ENCODE measurements at regions not wholly inside any gene's neighbourhood (a gene's known extent, or its start where the extent isn't known, plus 50 kb on each side); places are given as distances from the start of the nearest gene placed in this dataset.

GRCh38 chr20:10724449-10725173, 50.8 kb upstream of the JAG1 start:
- no peak overlapping the region for H3K27ac ChIP-seq (replicated peaks; ENCODE audit: low read length)
- H2BK5ac ChIP-seq (ENCODE audit: low read length): no peak overlapping the region
- DNase-seq (ENCODE audit: low spot score): no peak
- peaks cover 0 to 9% of the 10 kb centered on the region in 2 donors for H3K9me3 ChIP-seq (replicated peaks in 1 of 2; ENCODE audit: control insufficient read depth in 2 of 2, insufficient read depth in 1 of 2, low read depth in 1 of 2, low read length in 2 of 2)
- no peak overlapping the region for H2BK12ac ChIP-seq (ENCODE audit: low read length)
- no peak overlapping the region for H3K14ac ChIP-seq (ENCODE audit: low read length)
- no peak overlapping the region for H3K23ac ChIP-seq (ENCODE audit: low read depth, low read length, poor library complexity)
- H3K4me2 ChIP-seq (ENCODE audit: insufficient read depth, low read length, poor library complexity, severe bottlenecking): no peak overlapping the region
- H3K36me3 ChIP-seq (replicated peaks in 1 of 2; ENCODE audit: control insufficient read depth in 2 of 2, insufficient read depth in 2 of 2, low read length in 2 of 2): no peaks in the 10 kb centered on the region
- H3K79me1 ChIP-seq (ENCODE audit: low read depth, low read length): no peaks in the 10 kb centered on the region
- no peak overlapping the region for H3K18ac ChIP-seq (ENCODE audit: low read length)
- H2AK5ac ChIP-seq (ENCODE audit: low read depth, low read length): no peak overlapping the region
- no CpG with 5 or more reads among the region's 6 CpGs for WGBS, 2 donors (ENCODE audit: extremely low coverage in 2 of 2, insufficient read length in 2 of 2, insufficient replicate concordance in 1 of 2)
- H3K9ac ChIP-seq (ENCODE audit: low read depth, low read length, poor library complexity): no peak overlapping the region
- no peaks in the 10 kb centered on the region for H3K4me1 ChIP-seq (ENCODE audit: control insufficient read depth in 2 of 2, insufficient read depth in 1 of 2, low read depth in 1 of 2, low read length in 2 of 2)
- H4K8ac ChIP-seq (ENCODE audit: low read depth, low read length): no peak overlapping the region
- no peak overlapping the region for H2AFZ ChIP-seq (ENCODE audit: low read length)
- no peak overlapping the region for H2BK120ac ChIP-seq (ENCODE audit: low read depth, low read length)
- no peak overlapping the region for H4K91ac ChIP-seq (ENCODE audit: low read depth, low read length, poor library complexity)
- no peak overlapping the region for H3K4me3 ChIP-seq (ENCODE audit: low read length in 2 of 2)
- H2BK15ac ChIP-seq (ENCODE audit: low read length): no peak overlapping the region
- H3K27me3 ChIP-seq (ENCODE audit: control insufficient read depth in 3 of 3, insufficient read depth in 3 of 3, low read depth in 1 of 3, low read length in 3 of 3): no peaks in the 10 kb centered on the region
- H3K4ac ChIP-seq (ENCODE audit: low read length): no peak overlapping the region

GRCh38 chr20:10728873-10729670, 55.3 kb upstream of the JAG1 start:
- Histone ChIP-seq H2BK120ac (ENCODE audit: low read depth, low read length) (no peak overlapping the region), H3K9me3 (replicated peaks in 1 of 2; ENCODE audit: control insufficient read depth in 2 of 2, insufficient read depth in 1 of 2, low read depth in 1 of 2, low read length in 2 of 2) (peaks cover 3 to 12% of the 10 kb centered on the region in 2 donors), H2BK5ac (ENCODE audit: low read length) (no peak overlapping the region), H3K36me3 (replicated peaks in 1 of 2; ENCODE audit: control insufficient read depth in 2 of 2, insufficient read depth in 2 of 2, low read length in 2 of 2) (no peaks in the 10 kb centered on the region), H3K14ac (ENCODE audit: low read length) (no peak overlapping the region), H3K27ac (replicated peaks; ENCODE audit: low read length) (no peak overlapping the region), H3K23ac (ENCODE audit: low read depth, low read length, poor library complexity) (no peak overlapping the region), H2AFZ (ENCODE audit: low read length) (no peak overlapping the region), H3K9ac (ENCODE audit: low read depth, low read length, poor library complexity) (no peak overlapping the region), H3K4ac (ENCODE audit: low read length) (no peak overlapping the region), H3K4me1 (ENCODE audit: control insufficient read depth in 2 of 2, insufficient read depth in 1 of 2, low read depth in 1 of 2, low read length in 2 of 2) (no peaks in the 10 kb centered on the region), H3K79me1 (ENCODE audit: low read depth, low read length) (no peaks in the 10 kb centered on the region), H3K27me3 (ENCODE audit: control insufficient read depth in 3 of 3, insufficient read depth in 3 of 3, low read depth in 1 of 3, low read length in 3 of 3) (no peaks in the 10 kb centered on the region), H3K4me3 (ENCODE audit: low read length in 2 of 2) (no peak overlapping the region), H3K4me2 (ENCODE audit: insufficient read depth, low read length, poor library complexity, severe bottlenecking) (no peak overlapping the region), H3K18ac (ENCODE audit: low read length) (no peak overlapping the region), H4K91ac (ENCODE audit: low read depth, low read length, poor library complexity) (no peak overlapping the region), H2BK15ac (ENCODE audit: low read length) (no peak overlapping the region), H4K8ac (ENCODE audit: low read depth, low read length) (no peak overlapping the region), H2BK12ac (ENCODE audit: low read length) (no peak overlapping the region), H2AK5ac (ENCODE audit: low read depth, low read length) (no peak overlapping the region)
- no CpG with 5 or more reads among the region's 8 CpGs for WGBS, 2 donors (ENCODE audit: extremely low coverage in 2 of 2, insufficient read length in 2 of 2, insufficient replicate concordance in 1 of 2)
- DNase-seq (ENCODE audit: low spot score): no peak

DNA sequence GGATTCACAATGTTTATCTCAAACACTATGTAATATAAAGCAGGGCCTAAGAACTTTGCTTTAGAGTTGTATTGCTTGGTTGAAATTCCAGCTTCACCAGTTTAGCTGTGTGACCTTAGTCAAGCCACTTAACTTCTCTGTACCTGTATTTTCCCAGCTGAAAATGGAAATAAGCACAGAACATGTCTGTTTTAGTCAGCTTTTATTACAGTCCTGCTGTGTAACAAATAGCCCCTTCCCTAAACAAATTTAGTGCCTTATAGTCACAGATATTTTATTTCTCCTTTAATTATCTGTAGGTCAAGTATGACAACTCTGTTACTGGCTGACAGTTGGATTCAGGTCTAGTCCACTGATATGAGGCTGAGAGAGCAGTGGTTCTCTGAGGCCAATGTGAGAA, 56.0 kb upstream of the JAG1 start:
- no peak overlapping the region for H3K14ac ChIP-seq (ENCODE audit: low read length)
- no peaks in the 10 kb centered on the region for H3K27me3 ChIP-seq (ENCODE audit: control insufficient read depth in 3 of 3, insufficient read depth in 3 of 3, low read depth in 1 of 3, low read length in 3 of 3)
- H3K4me2 ChIP-seq (ENCODE audit: insufficient read depth, low read length, poor library complexity, severe bottlenecking): no peak overlapping the region

GRCh38 chr20:10730629-10731183, 56.9 kb upstream of the JAG1 start:
- Histone ChIP-seq H3K18ac (ENCODE audit: low read length) (no peak overlapping the region), H3K36me3 (replicated peaks in 1 of 2; ENCODE audit: control insufficient read depth in 2 of 2, insufficient read depth in 2 of 2, low read length in 2 of 2) (no peaks in the 10 kb centered on the region), H3K4me1 (ENCODE audit: control insufficient read depth in 2 of 2, insufficient read depth in 1 of 2, low read depth in 1 of 2, low read length in 2 of 2) (no peaks in the 10 kb centered on the region), H2BK12ac (ENCODE audit: low read length) (no peak overlapping the region), H2BK120ac (ENCODE audit: low read depth, low read length) (no peak overlapping the region), H3K23ac (ENCODE audit: low read depth, low read length, poor library complexity) (no peak overlapping the region), H2BK15ac (ENCODE audit: low read length) (no peak overlapping the region), H3K4me3 (ENCODE audit: low read length in 2 of 2) (no peak overlapping the region), H2AK5ac (ENCODE audit: low read depth, low read length) (no peak overlapping the region), H2AFZ (ENCODE audit: low read length) (no peak overlapping the region), H3K27ac (replicated peaks; ENCODE audit: low read length) (no peak overlapping the region), H3K14ac (ENCODE audit: low read length) (no peak overlapping the region), H3K4me2 (ENCODE audit: insufficient read depth, low read length, poor library complexity, severe bottlenecking) (no peak overlapping the region), H2BK5ac (ENCODE audit: low read length) (no peak overlapping the region), H4K8ac (ENCODE audit: low read depth, low read length) (no peak overlapping the region), H3K4ac (ENCODE audit: low read length) (no peak overlapping the region), H3K79me1 (ENCODE audit: low read depth, low read length) (no peaks in the 10 kb centered on the region), H3K27me3 (ENCODE audit: control insufficient read depth in 3 of 3, insufficient read depth in 3 of 3, low read depth in 1 of 3, low read length in 3 of 3) (no peaks in the 10 kb centered on the region), H4K91ac (ENCODE audit: low read depth, low read length, poor library complexity) (no peak overlapping the region), H3K9ac (ENCODE audit: low read depth, low read length, poor library complexity) (no peak overlapping the region), H3K9me3 (replicated peaks in 1 of 2; ENCODE audit: control insufficient read depth in 2 of 2, insufficient read depth in 1 of 2, low read depth in 1 of 2, low read length in 2 of 2) (peaks cover 3 to 12% of the 10 kb centered on the region in 2 donors)
- WGBS, 2 donors (ENCODE audit: extremely low coverage in 2 of 2, insufficient read length in 2 of 2, insufficient replicate concordance in 1 of 2): 100% methylated on average over 1 of the region's 1 CpG; no CpG with 5 or more reads in 1 of the 2 donors
- no peak for DNase-seq (ENCODE audit: low spot score)

More for the DNA sequence above, 56.0 kb upstream of the JAG1 start:
- H2BK15ac ChIP-seq (ENCODE audit: low read length): no peak overlapping the region
- peaks cover 3 to 12% of the 10 kb centered on the region in 2 donors for H3K9me3 ChIP-seq (replicated peaks in 1 of 2; ENCODE audit: control insufficient read depth in 2 of 2, insufficient read depth in 1 of 2, low read depth in 1 of 2, low read length in 2 of 2)
- H3K18ac ChIP-seq (ENCODE audit: low read length): no peak overlapping the region
- no peak overlapping the region for H2AK5ac ChIP-seq (ENCODE audit: low read depth, low read length)
- no peak overlapping the region for H3K9ac ChIP-seq (ENCODE audit: low read depth, low read length, poor library complexity)
- no peak overlapping the region for H4K8ac ChIP-seq (ENCODE audit: low read depth, low read length)
- H3K4me1 ChIP-seq (ENCODE audit: control insufficient read depth in 2 of 2, insufficient read depth in 1 of 2, low read depth in 1 of 2, low read length in 2 of 2): no peaks in the 10 kb centered on the region
- H2BK12ac ChIP-seq (ENCODE audit: low read length): no peak overlapping the region
- H4K91ac ChIP-seq (ENCODE audit: low read depth, low read length, poor library complexity): no peak overlapping the region
- no peak overlapping the region for H3K27ac ChIP-seq (replicated peaks; ENCODE audit: low read length)
- no peak overlapping the region for H2BK120ac ChIP-seq (ENCODE audit: low read depth, low read length)
- no peak overlapping the region for H2AFZ ChIP-seq (ENCODE audit: low read length)
- no peak for DNase-seq (ENCODE audit: low spot score)
- no peak overlapping the region for H3K4ac ChIP-seq (ENCODE audit: low read length)
- no peak overlapping the region for H3K23ac ChIP-seq (ENCODE audit: low read depth, low read length, poor library complexity)
- H3K36me3 ChIP-seq (replicated peaks in 1 of 2; ENCODE audit: control insufficient read depth in 2 of 2, insufficient read depth in 2 of 2, low read length in 2 of 2): no peaks in the 10 kb centered on the region
- no peak overlapping the region for H2BK5ac ChIP-seq (ENCODE audit: low read length)
- no peaks in the 10 kb centered on the region for H3K79me1 ChIP-seq (ENCODE audit: low read depth, low read length)
- H3K4me3 ChIP-seq (ENCODE audit: low read length in 2 of 2): no peak overlapping the region

Measured in neuronal stem cell (in vitro differentiated cells).